Caco-2 (cell line): ENCODE measurements at regions not wholly inside any gene's neighbourhood (a gene's known extent, or its start where the extent isn't known, plus 50 kb on each side); places are given as distances from the start of the nearest gene placed in this dataset.

Experiments
- BruUV-seq: library from RNA; stranded (reverse); fragments of 400-500 nt; replicated peaks from 2 replicates; lab custom pipeline; 2021; lab: Mats Ljungman, UMichigan
- CTCF ChIA-PET: fragments of 300-600 bp; sonication (Branson Sonifier 250); formaldehyde crosslinking; loops from one replicate; lab custom pipeline; 2022; ENCODE audit warnings: antibody characterized with exemption; lab: Charles Lee
- POLR2A ChIA-PET: fragments of 300-600 bp; sonication (Branson Sonifier 250); formaldehyde crosslinking; loops from one replicate; lab custom pipeline; 2022; ENCODE audit warnings: antibody characterized with exemption; lab: Charles Lee
- DNase-seq, 2 experiments: peaks; one replicate each; pipeline versions ENCODE4 v3.0.0 to v3.0.0-alpha.2; 2020 to 2022
- H3K27me3 ChIP-seq: replicated peaks from 2 replicates; pipeline ENCODE4 v1.6.0; 2011; ENCODE audit warnings: low read length; ENCODE audit not compliant: control insufficient read depth, insufficient read depth
- H3K36me3 ChIP-seq: 2 replicates; pipeline ENCODE4 v1.5.1; 2011; ENCODE audit warnings: low read length; ENCODE audit not compliant: control insufficient read depth, insufficient read depth
- H3K4me1 ChIP-seq: fragments of 250-450 bp; sonication (Bioruptor Pico); 2 replicates; pipeline ENCODE4 v1.5.1; 2020; ENCODE audit warnings: mild to moderate bottlenecking
- H3K4me3 ChIP-seq: 2 replicates; pipeline ENCODE4 v1.5.1; 2011; ENCODE audit warnings: low read depth, mild to moderate bottlenecking, control low read depth, low read length
- H3K9me3 ChIP-seq: fragments of 250-450 bp; sonication (Bioruptor Pico); 2 replicates; pipeline ENCODE4 v1.5.1; 2020; ENCODE audit warnings: mild to moderate bottlenecking, moderate library complexity
- H3K27ac Mint-ChIP-seq: one replicate; pipeline ENCODE4 v1.8.0; 2022; ENCODE audit warnings: mixed read lengths; ENCODE audit not compliant: unreplicated experiment
- H3K27me3 Mint-ChIP-seq: one replicate; pipeline ENCODE4 v1.8.0; 2022; ENCODE audit warnings: mixed read lengths; ENCODE audit not compliant: insufficient read depth, unreplicated experiment
- H3K36me3 Mint-ChIP-seq: one replicate; pipeline ENCODE4 v1.8.0; 2022; ENCODE audit warnings: mild to moderate bottlenecking, mixed read lengths; ENCODE audit not compliant: insufficient read depth, unreplicated experiment
- H3K4me1 Mint-ChIP-seq: one replicate; pipeline ENCODE4 v1.8.0; 2022; ENCODE audit warnings: low read depth, mixed read lengths; ENCODE audit not compliant: unreplicated experiment
- H3K4me3 Mint-ChIP-seq: one replicate; pipeline ENCODE4 v1.8.0; 2022; ENCODE audit warnings: mild to moderate bottlenecking, moderate library complexity, mixed read lengths; ENCODE audit not compliant: unreplicated experiment
- H3K9me3 Mint-ChIP-seq: one replicate; pipeline ENCODE4 v1.8.0; 2022; ENCODE audit warnings: mixed read lengths; ENCODE audit not compliant: unreplicated experiment
- CTCF ChIP-seq, 2 experiments: fragments of 200-600 bp in 1 of 2; IDR thresholded peaks; 1 replicate in 1 of 2; 2 replicates in 1 of 2; pipeline versions ENCODE4 v1.5.1 to v1.8.0; 2011 to 2022; ENCODE audit warnings: antibody characterized with exemption in 1 of 2, control low read depth in 1 of 2, inconsistent platforms in 1 of 2, low read depth in 1 of 2, low read length in 1 of 2, mild to moderate bottlenecking in 1 of 2, moderate library complexity in 1 of 2; ENCODE audit not compliant: insufficient read depth in 1 of 2, severe bottlenecking in 1 of 2, unreplicated experiment in 1 of 2
- intact Hi-C: fragments of 100-400 bp; cut with micrococcal nuclease; formaldehyde crosslinking; loops from one replicate; pipeline ENCODE4 v1.10.0; 2022; ENCODE audit not compliant: unreplicated experiment

- H3K9me3 Mint-ChIP-seq = no peaks in the 10 kb centered on the region
Measured at GRCh38 chr18:24627644-24628315, 167.3 kb downstream of the HRH4 start.

GRCh38 chr18:24628326-24628725, 167.9 kb downstream of the HRH4 start:
- no peak for DNase-seq
- Mint-ChIP-seq H3K4me1 (no peaks in the 10 kb centered on the region), H3K27me3 (peaks cover 3% of the 10 kb centered on the region), H3K9me3 (no peaks in the 10 kb centered on the region), H3K36me3 (no peaks in the 10 kb centered on the region), H3K4me3 (no peak overlapping the region), H3K27ac (no peak overlapping the region)
- no peak overlapping the region for H3K4me3 ChIP-seq
- H3K4me1 ChIP-seq = no peaks in the 10 kb centered on the region
- ChIA-PET POLR2A (no interaction called here), CTCF (interaction anchor here (0.5 kb wide), 1 partner anchor 102 kb away, joined by 3 read pairs; no protein-coding TSS in a partner anchor)
- no peaks in the 10 kb centered on the region for H3K27me3 ChIP-seq
- intact Hi-C loops = no loop called here
- no peaks in the 10 kb centered on the region for H3K36me3 ChIP-seq
- no peak for TF ChIP-seq CTCF (IDR thresholded peaks at IDR 0.05; ENCODE audit: insufficient read depth in 1 of 2, low read depth in 1 of 2, low read length in 1 of 2, severe bottlenecking in 1 of 2, unreplicated experiment in 1 of 2)
- no TSS peak for BruUV-seq
- H3K9me3 ChIP-seq = no peaks in the 10 kb centered on the region

More at GRCh38 chr18:24627644-24628315, 167.3 kb downstream of the HRH4 start:
- Mint-ChIP-seq H3K27ac (no peak overlapping the region), H3K36me3 (no peaks in the 10 kb centered on the region), H3K4me1 (no peaks in the 10 kb centered on the region), H3K4me3 (no peak overlapping the region), H3K27me3 (peaks cover 3% of the 10 kb centered on the region)
- TF ChIP-seq CTCF (IDR thresholded peaks at IDR 0.05; ENCODE audit: insufficient read depth in 1 of 2, low read depth in 1 of 2, low read length in 1 of 2, severe bottlenecking in 1 of 2, unreplicated experiment in 1 of 2) = no peak
- no peak for DNase-seq
- POLR2A ChIA-PET = no interaction called here
- CTCF ChIA-PET = interaction anchor here (0.5 kb wide), 1 partner anchor 102 kb away, joined by 3 read pairs; no protein-coding TSS in a partner anchor
- Histone ChIP-seq H3K4me3 (no peak overlapping the region), H3K9me3 (no peaks in the 10 kb centered on the region), H3K27me3 (no peaks in the 10 kb centered on the region), H3K4me1 (no peaks in the 10 kb centered on the region), H3K36me3 (no peaks in the 10 kb centered on the region)
- no TSS peak for BruUV-seq
- intact Hi-C loops = no loop called here

GRCh38 chr18:24629921-24630320, 169.5 kb downstream of the HRH4 start:
- H3K9me3 Mint-ChIP-seq = no peaks in the 10 kb centered on the region
- no TSS peak for BruUV-seq
- no peak for DNase-seq
- ChIA-PET CTCF (no interaction called here), POLR2A (no interaction called here)
- H3K4me3 Mint-ChIP-seq = no peak overlapping the region
- no peak overlapping the region for H3K27ac Mint-ChIP-seq
- Histone ChIP-seq H3K36me3 (no peaks in the 10 kb centered on the region), H3K9me3 (no peaks in the 10 kb centered on the region), H3K4me1 (no peaks in the 10 kb centered on the region), H3K27me3 (no peaks in the 10 kb centered on the region), H3K4me3 (no peak overlapping the region)
- TF ChIP-seq CTCF (IDR thresholded peaks at IDR 0.05; ENCODE audit: insufficient read depth in 1 of 2, low read depth in 1 of 2, low read length in 1 of 2, severe bottlenecking in 1 of 2, unreplicated experiment in 1 of 2) = no peak
- H3K27me3 Mint-ChIP-seq = peaks cover 3% of the 10 kb centered on the region
- H3K36me3 Mint-ChIP-seq = no peaks in the 10 kb centered on the region
- intact Hi-C loops = no loop called here
- no peaks in the 10 kb centered on the region for H3K4me1 Mint-ChIP-seq
